ENCODE measurements at regions not wholly inside any gene's neighbourhood (a gene's known extent, or its start where the extent isn't known, plus 50 kb on each side); places are given as distances from the start of the nearest gene placed in this dataset.

GRCh38 chr1:235025422-235025984 lies 103.1 kb downstream of the TOMM20 start:
- TF ChIP-seq CTCF (IDR thresholded peaks at IDR 0.05) (no peak), EZH2 (IDR thresholded peaks at IDR 0.05; ENCODE audit: borderline replicate concordance, insufficient read depth, low read depth, low read length, poor library complexity, severe bottlenecking) (no peak)
